DOHH2 (cell line): ENCODE measurements at regions not wholly inside any gene's neighbourhood (a gene's known extent, or its start where the extent isn't known, plus 50 kb on each side); places are given as distances from the start of the nearest gene placed in this dataset.

Experiments used
- CTCF ChIP-seq: fragments of 200-600 bp; sonication (generic); IDR thresholded peaks from one replicate; pipeline ENCODE4 v1.5.1; 2014; ENCODE audit warnings: antibody characterized with exemption, mild to moderate bottlenecking, low read depth, low read length; ENCODE audit not compliant: poor library complexity, severe bottlenecking
- EZH2phosphoT487 ChIP-seq: fragments of 200-600 bp; sonication (generic); IDR thresholded peaks from 2 replicates; pipeline ENCODE4 v1.6.1; 2017; ENCODE audit warnings: borderline replicate concordance, mild to moderate bottlenecking, antibody characterized with exemption, low read length, moderate library complexity, mixed read lengths

- TF ChIP-seq CTCF: no peak
- TF ChIP-seq EZH2phosphoT487: no peak
These were observed 79.6 kb upstream of the RBPJ start for GRCh38 chr4:26241179-26241578.
